Pulmonary artery endothelial cell (primary cell): ENCODE measurements at regions not wholly inside any gene's neighbourhood (a gene's known extent, or its start where the extent isn't known, plus 50 kb on each side); places are given as distances from the start of the nearest gene placed in this dataset.

Experiments used
- DNase-seq: peaks from one replicate; pipeline ENCODE4 v3.0.0-alpha.2; 2011; ENCODE audit warnings: low read depth, low spot score

- DNase-seq: no peak
Observed at GRCh38 chr12:132439333-132439904, 50.5 kb upstream of the FBRSL1 start.

GRCh38 chr12:132438726-132439125 lies 51.2 kb upstream of the FBRSL1 start:
- DNase-seq: no peak

DNA sequence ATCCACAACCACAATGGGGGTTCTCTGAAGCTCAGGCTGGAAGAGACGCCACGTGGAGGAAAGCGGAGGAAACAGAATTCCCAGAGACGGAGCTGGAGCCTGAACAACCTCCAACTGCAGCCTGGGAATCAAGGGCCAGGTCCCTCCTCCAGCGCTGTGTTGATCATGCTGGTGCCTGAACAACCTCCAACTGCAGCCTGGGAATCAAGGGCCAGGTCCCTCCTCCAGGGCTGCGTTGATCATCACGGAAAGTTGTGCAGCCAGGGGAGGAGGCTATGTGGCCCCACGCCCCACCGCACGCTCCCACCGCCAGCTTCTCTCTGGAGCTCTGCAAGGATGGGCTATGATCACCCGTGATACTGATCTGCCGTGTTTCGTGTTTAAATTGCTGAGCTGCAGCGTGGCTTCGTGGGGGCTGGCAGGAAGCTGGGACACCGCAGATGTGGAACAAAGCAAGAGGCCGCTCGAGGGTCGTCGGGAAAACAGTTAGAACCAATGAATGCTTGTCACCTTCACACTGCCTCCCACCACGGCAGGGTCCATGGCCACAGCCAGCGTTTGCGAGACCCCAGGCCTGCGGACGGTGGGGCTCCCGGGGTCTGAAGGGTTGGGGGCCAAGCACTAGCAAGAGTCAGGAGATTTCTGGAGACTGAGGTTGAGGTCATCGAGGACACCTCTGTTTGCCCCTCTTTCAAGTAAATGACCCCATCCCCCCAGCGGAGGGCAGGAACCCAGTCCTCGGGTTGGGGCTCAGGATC lies 51.8 kb upstream of the FBRSL1 start:
- no peak for DNase-seq

GRCh38 chr12:132437252-132437932 lies 52.6 kb upstream of the FBRSL1 start:
- DNase-seq: no peak

- DNase-seq: no peak
Observed at GRCh38 chr12:132436791-132437251, 53.1 kb upstream of the FBRSL1 start.

- DNase-seq: no peak
Observed at GRCh38 chr12:132435486-132436187, 54.3 kb upstream of the FBRSL1 start.

- no peak for DNase-seq
Observed at GRCh38 chr12:132433641-132434395, 56.1 kb upstream of the FBRSL1 start.

DNA sequence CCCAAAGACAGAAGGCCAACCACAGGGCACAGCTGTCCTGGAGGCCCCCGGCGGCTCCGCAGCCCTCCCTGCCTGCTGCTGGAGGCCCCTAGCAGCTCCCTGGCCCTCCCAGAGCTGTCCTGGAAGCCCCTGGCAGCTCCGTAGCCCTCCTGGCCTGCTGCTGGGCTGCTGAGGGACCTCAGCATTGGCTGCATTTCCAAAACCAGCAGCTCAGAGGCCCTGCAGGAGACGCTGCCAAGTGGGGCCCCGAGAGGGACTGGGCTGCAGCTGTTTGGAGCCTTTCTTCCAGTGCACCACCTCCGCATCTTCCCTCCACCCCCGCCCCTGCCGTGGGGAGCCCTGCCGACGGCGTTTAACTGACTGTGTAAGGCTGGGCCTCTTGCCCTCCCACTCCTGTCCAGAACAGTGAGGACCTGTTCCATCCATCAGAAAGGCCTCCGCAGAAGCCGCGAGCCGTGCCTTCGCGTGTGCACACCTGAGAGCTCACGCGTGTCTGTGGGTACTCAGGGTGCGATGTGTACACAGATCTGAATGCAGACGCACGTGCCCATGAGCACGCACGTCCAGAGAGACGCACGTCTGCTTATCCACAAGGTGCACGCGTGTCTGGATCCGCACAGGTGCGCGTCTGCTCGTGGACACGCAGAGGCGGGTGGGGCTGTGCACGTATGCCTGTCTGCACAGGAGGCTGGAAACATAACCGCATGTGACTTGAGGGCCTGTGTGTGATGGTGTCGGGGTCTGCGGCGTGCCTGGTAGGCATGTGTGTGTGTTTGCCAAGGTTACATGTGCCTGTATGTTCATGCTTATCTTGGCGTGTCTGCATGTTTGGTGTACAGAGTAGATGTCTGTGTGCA lies 57.0 kb upstream of the FBRSL1 start:
- no peak for DNase-seq

DNA sequence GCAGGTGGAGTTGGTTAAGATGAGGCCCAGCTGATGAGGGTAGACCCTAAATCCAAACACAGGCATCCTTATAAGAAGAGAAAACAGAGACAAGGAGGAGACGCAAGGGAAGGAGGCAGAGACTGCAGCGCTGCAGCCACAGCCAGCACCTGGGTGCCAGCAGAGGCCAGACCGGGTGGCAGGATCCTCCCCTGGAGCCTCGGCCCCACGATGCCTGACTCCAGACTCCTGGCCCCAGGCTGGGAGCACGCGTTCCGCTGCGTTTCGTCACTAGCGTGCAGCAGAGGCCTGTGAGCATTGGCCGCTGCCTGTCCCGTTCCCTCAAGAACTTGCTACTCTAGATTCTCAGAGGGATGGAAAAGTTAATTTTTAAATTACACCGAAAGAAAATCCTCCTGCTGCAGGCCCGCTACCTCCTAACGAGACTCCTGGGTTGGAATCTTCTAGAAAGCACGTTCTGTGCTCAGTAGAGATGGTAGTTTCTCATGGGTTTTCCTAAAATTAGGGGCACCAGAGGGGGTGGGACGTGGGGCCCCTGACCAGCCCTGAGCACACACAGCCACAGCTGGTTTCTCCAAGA lies 57.7 kb upstream of the FBRSL1 start:
- no peak for DNase-seq

DNA sequence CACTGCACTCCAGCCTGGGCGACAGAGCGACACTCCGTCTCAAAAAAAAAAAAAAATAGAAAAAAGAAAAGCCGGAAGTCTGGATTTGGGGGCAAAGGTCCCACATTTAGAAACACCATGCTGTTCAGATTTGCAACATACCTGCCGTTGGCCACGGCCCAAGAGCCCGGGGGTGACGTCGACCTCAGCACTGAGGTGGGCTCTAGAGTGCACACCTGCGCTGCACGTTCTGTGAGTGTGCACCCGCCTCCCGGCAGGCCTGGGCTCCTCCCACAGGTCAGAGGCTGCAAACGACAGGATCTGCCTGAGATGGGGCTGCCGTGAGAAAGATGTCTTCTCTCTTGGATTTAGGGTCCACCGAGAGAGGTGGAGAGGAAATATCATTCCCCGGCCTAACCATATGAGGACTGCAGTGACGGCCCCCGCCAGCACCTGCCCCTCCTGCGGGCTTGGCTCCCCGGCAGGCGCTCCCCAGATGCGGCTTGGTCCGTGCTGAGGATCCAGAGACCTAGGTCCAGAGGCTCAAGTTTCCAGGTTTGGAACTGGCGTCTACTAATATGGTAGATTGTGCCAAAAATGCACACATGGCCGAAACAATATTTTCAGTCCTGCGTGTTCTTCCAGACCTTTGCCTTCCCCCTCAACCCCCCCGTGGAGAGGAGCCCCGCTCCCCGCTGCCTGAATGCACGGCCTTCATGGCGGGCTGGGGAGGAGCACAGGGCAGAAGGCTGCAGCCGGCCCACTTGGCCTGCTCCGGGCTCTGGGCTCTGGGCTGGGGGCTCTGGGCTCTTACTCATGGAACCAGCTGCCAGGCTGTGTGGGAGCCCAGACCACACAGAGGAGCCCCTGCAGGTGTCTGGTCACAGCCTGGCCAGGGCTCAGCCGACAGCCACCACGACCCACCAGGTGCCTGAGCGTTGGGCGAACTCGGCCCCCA lies 58.8 kb upstream of the FBRSL1 start:
- no peak for DNase-seq

DNA sequence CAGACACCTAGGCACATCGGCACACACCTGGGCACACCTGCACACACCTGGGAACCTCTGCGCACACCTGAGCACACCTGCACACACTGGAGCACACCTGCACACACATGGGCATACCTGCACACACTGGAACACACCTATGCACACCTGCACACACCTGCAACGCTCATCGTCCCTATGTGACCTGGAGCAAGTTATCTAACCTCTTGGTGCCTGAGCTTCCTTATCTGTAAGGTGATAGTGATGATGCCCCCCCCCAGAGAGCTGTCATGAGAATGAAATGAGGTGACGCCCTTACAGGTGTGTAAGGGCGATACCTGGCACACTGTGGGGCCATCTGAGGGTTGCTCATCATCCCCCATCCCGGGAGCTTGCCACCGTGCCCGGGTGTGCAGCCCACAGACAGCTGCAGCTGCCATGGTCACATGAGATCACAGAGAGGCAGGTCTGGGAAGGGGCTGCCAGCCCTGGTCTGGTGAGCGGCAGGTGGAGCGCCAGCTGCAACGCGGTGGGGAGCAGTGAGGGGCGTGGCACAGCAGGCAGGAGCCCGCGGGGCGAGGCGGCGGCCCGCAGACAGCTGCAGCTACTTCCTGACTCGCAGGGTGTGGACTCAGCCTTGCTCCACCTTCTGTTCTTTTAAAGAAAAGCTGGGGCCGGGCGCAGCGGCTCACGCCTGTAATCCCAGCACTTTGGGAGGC lies 59.9 kb upstream of the FBRSL1 start:
- DNase-seq: no peak

- no peak for DNase-seq
Observed at GRCh38 chr12:132429602-132429945, 60.4 kb upstream of the FBRSL1 start.

GRCh38 chr12:132428936-132429601 lies 60.9 kb upstream of the FBRSL1 start:
- DNase-seq: no peak

DNA sequence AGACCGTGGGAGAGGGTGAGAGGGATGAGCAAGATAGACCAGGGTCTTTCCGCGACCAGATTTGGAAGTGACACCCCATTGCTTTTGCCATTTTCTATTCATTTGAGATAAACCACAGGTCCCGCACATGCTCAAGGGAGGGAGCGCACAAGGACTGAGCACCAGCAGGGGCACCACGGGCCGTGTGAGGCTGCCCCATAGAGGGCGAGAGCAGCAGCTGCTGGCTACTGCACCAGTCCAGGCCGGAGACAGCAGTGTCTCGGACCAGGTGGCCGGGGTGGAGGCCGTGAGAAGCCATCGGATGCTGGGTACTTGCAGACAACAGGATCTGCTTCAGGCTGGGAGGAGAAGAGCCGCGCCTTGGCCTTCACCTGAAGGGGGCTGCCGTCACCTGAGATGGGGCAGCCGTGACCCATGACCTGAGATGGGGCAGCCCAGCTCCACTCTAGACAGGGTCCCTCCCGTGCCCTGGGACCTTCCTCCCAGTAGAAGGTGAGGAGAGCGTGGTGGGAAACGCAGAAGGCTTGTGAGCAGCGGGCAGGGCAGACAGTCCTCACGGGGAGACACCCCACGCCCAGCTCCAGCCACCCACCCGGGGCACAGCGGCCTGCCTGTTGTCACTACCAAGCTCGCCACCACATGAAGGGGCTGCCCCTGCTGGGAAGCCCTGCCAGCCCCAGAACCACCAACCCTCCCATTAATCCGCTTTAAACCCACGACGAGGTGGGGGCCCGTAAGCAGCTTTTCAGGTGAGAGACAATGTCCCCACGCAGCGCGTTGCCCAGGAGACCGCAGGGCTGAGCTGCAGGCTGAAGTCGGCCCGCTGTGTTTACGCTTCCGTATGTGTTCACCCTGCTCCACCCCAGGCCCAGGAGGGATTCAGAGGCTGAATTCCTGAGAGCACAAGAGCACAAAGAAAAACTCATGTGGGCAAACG lies 61.7 kb upstream of the FBRSL1 start:
- no peak for DNase-seq

DNA sequence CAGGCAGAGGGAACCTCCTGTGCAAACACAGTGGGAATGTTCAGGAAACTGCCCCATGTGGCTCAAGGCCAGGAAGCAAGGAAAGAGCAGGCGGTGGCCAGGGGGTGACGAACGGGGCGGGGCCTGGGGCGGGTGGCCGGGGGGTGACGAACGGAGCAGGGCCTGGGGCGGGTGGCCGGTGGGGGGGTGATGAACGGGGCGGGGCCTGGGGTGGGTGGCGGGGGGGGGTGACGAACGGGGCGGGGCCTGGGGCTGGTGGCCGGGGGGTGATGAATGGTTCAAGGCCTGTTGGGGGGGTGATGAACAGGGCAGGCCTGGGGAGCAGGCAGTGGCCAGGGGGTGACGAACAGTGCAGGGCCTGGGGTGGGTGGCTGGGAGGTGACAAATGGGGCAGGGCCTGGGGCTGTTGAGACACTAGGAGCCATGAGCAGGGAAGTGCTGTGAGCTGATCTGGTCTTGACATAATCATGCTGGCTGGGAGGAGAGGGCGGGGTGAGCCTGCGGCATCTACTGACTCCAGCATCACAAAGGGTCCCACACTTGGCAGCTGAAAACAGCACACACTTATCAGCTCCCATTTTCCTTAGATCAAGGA lies 62.7 kb upstream of the FBRSL1 start:
- DNase-seq: no peak
